ENCODE measurements at regions not wholly inside any gene's neighbourhood (a gene's known extent, or its start where the extent isn't known, plus 50 kb on each side); places are given as distances from the start of the nearest gene placed in this dataset.
"Not testable (repeated sequence)": the region's sequence is repeated elsewhere in the genome, so short reads cannot be mapped to it uniquely, and the experiment has no call there.

DNA sequence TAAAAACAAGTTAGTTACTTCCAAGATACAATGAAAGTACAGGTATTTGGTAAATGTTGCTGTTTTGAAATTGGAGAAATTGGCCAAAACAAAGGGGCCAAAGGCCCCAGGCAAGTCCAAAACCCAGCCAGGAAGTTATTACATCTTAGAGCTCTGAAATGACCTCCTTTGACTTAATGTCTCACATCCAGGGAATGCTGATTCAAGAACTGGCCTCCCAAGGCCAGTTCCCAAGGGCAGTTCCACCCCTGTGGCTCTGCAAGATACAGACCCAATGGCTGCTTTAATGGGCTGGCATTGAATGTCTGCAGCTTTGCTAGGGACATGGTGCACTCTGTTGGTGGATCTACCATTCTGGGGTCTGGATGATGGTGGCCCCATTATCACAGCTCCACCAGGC, 217.3 kb upstream of the FKBP1C start:
- Histone ChIP-seq H3K79me2 (ENCODE audit: control insufficient read depth, insufficient read depth, low read length) (no peaks in the 10 kb centered on the region), H3K56ac (ENCODE audit: low read length) (no peak overlapping the region), H2BK5ac (ENCODE audit: low read length) (no peak overlapping the region), H2BK120ac (ENCODE audit: low read depth, low read length) (no peak overlapping the region), H3K36me3 (ENCODE audit: control insufficient read depth, insufficient read depth, low read length) (no peaks in the 10 kb centered on the region), H3K4me2 (ENCODE audit: low read length) (no peak overlapping the region), H3K4ac (ENCODE audit: low read depth, low read length) (no peak overlapping the region), H3K27ac (ENCODE audit: low read depth, low read length) (no peak overlapping the region), H3K4me1 (ENCODE audit: control insufficient read depth, low read depth, low read length) (no peaks in the 10 kb centered on the region), H4K8ac (ENCODE audit: low read depth, low read length) (no peak overlapping the region), H2AK5ac (ENCODE audit: low read length) (no peak overlapping the region), H3K23ac (ENCODE audit: low read length) (no peak overlapping the region), H3K4me3 (ENCODE audit: low read length) (no peak overlapping the region), H3K27me3 (ENCODE audit: insufficient read depth, low read length, poor library complexity) (no peaks in the 10 kb centered on the region), H4K5ac (ENCODE audit: low read length) (no peak overlapping the region), H2BK15ac (replicated peaks; ENCODE audit: low read depth) (no peak overlapping the region), H3K18ac (ENCODE audit: low read length) (peak overlapping the region; percentile 4), H3K79me1 (ENCODE audit: low read length) (no peaks in the 10 kb centered on the region), H3K9ac (ENCODE audit: low read length) (no peak overlapping the region)
- no peak for DNase-seq

GRCh38 chr6:62998022-62998421, 213.2 kb upstream of the FKBP1C start:
- Histone ChIP-seq H3K4me2 (ENCODE audit: low read length) (no peak overlapping the region), H3K9ac (ENCODE audit: low read length) (no peak overlapping the region), H2BK5ac (ENCODE audit: low read length) (no peak overlapping the region), H2AK5ac (ENCODE audit: low read length) (no peak overlapping the region), H3K79me1 (ENCODE audit: low read length) (no peaks in the 10 kb centered on the region), H3K4ac (ENCODE audit: low read depth, low read length) (peak overlapping the region; percentile 55), H3K79me2 (ENCODE audit: control insufficient read depth, insufficient read depth, low read length) (no peaks in the 10 kb centered on the region), H3K4me3 (ENCODE audit: low read length) (no peak overlapping the region), H3K56ac (ENCODE audit: low read length) (no peak overlapping the region), H3K27me3 (ENCODE audit: insufficient read depth, low read length, poor library complexity) (no peaks in the 10 kb centered on the region), H4K5ac (ENCODE audit: low read length) (no peak overlapping the region), H3K27ac (ENCODE audit: low read depth, low read length) (no peak overlapping the region), H2BK120ac (ENCODE audit: low read depth, low read length) (peak overlapping the region; percentile 73), H4K8ac (ENCODE audit: low read depth, low read length) (peak overlapping the region; percentile 56), H3K4me1 (ENCODE audit: control insufficient read depth, low read depth, low read length) (no peaks in the 10 kb centered on the region), H3K36me3 (ENCODE audit: control insufficient read depth, insufficient read depth, low read length) (no peaks in the 10 kb centered on the region), H3K18ac (ENCODE audit: low read length) (peak overlapping the region; percentile 80), H3K23ac (ENCODE audit: low read length) (no peak overlapping the region), H2BK15ac (replicated peaks; ENCODE audit: low read depth) (no peak overlapping the region)
- no peak for DNase-seq
- WGBS (ENCODE audit: extremely low coverage, insufficient coverage, low lambda C conversion rate): no CpG with 5 or more reads among the region's 2 CpGs

DNA sequence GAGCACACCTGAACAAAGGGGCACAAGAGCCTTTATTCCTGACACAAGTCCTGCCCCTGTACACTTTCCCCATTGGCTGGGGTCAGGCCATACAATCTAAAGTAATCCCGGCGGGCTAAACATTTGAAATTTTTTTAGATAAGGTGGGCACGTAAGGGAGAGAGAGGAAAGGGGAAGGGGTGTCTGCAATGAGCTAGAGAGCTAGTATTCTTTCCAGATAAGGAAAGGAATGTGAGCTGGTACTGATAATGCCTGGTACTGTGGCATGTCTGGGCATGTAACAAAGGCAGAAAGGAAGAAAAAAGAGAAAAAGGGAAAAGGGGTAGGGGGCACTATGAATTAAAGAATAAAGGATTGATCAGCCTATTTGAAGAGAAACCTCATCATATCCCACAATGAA, 212.0 kb upstream of the FKBP1C start:
- not testable (repeated sequence) for H2BK5ac ChIP-seq (ENCODE audit: low read length); H3K23ac ChIP-seq (ENCODE audit: low read length); H4K8ac ChIP-seq (ENCODE audit: low read depth, low read length); H3K18ac ChIP-seq (ENCODE audit: low read length); H2AK5ac ChIP-seq (ENCODE audit: low read length); H3K4me2 ChIP-seq (ENCODE audit: low read length); H3K27ac ChIP-seq (ENCODE audit: low read depth, low read length); H3K79me2 ChIP-seq (ENCODE audit: control insufficient read depth, insufficient read depth, low read length); H3K36me3 ChIP-seq (ENCODE audit: control insufficient read depth, insufficient read depth, low read length); H4K5ac ChIP-seq (ENCODE audit: low read length); H3K9ac ChIP-seq (ENCODE audit: low read length); H3K4me1 ChIP-seq (ENCODE audit: control insufficient read depth, low read depth, low read length); H3K79me1 ChIP-seq (ENCODE audit: low read length); H3K4ac ChIP-seq (ENCODE audit: low read depth, low read length); H3K4me3 ChIP-seq (ENCODE audit: low read length); H3K27me3 ChIP-seq (ENCODE audit: insufficient read depth, low read length, poor library complexity); H2BK15ac ChIP-seq (replicated peaks; ENCODE audit: low read depth); H2BK120ac ChIP-seq (ENCODE audit: low read depth, low read length); H3K56ac ChIP-seq (ENCODE audit: low read length)
- no CpG with 5 or more reads among the region's 3 CpGs for WGBS (ENCODE audit: extremely low coverage, insufficient coverage, low lambda C conversion rate)
- peak; percentile 51 for DNase-seq

DNA sequence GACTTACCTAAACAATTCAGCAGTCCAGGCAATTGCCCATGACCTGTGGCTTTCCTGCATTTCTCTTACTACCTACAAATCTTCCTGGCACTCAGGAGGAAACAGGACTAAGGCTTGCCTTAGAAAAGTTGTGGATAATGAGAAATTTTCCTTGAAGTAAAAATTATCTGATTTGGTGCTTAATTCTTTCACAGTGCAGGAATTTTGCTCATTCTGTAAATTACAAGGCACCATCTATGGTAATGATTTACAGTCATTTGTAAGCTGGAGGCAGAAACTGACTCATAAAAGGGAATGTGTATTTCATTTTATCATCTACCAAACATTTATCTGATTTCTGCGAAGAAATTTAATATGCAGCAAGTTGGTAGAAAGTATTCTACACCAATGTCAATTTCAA, 211.5 kb upstream of the FKBP1C start:
- peak; percentile 18 for DNase-seq

GRCh38 chr6:63006018-63006417, 205.3 kb upstream of the FKBP1C start:
- not testable (repeated sequence) for H4K8ac ChIP-seq (ENCODE audit: low read depth, low read length); H3K4me3 ChIP-seq (ENCODE audit: low read length); H3K27me3 ChIP-seq (ENCODE audit: insufficient read depth, low read length, poor library complexity); H3K27ac ChIP-seq (ENCODE audit: low read depth, low read length); H3K56ac ChIP-seq (ENCODE audit: low read length); H3K9ac ChIP-seq (ENCODE audit: low read length); H3K4me2 ChIP-seq (ENCODE audit: low read length); H3K4me1 ChIP-seq (ENCODE audit: control insufficient read depth, low read depth, low read length); DNase-seq; H2BK15ac ChIP-seq (replicated peaks; ENCODE audit: low read depth); H2AK5ac ChIP-seq (ENCODE audit: low read length); H3K79me2 ChIP-seq (ENCODE audit: control insufficient read depth, insufficient read depth, low read length); H3K23ac ChIP-seq (ENCODE audit: low read length); H3K79me1 ChIP-seq (ENCODE audit: low read length); H4K5ac ChIP-seq (ENCODE audit: low read length); H2BK5ac ChIP-seq (ENCODE audit: low read length); H3K36me3 ChIP-seq (ENCODE audit: control insufficient read depth, insufficient read depth, low read length)
- Histone ChIP-seq H2BK120ac (ENCODE audit: low read depth, low read length) (peak overlapping the region; percentile 49), H3K4ac (ENCODE audit: low read depth, low read length) (peak overlapping the region; percentile 24), H3K18ac (ENCODE audit: low read length) (peak overlapping the region; percentile 61)
- WGBS (ENCODE audit: extremely low coverage, insufficient coverage, low lambda C conversion rate): no CpG with 5 or more reads among the region's 7 CpGs

More for the DNA sequence above, 211.5 kb upstream of the FKBP1C start:
- H2BK5ac ChIP-seq (ENCODE audit: low read length): peak overlapping the region; percentile 22
- H3K79me1 ChIP-seq (ENCODE audit: low read length): no peaks in the 10 kb centered on the region
- no peaks in the 10 kb centered on the region for H3K27me3 ChIP-seq (ENCODE audit: insufficient read depth, low read length, poor library complexity)
- H3K4ac ChIP-seq (ENCODE audit: low read depth, low read length): no peak overlapping the region
- no peak overlapping the region for H3K9ac ChIP-seq (ENCODE audit: low read length)
- H3K18ac ChIP-seq (ENCODE audit: low read length): peak overlapping the region; percentile 87
- no peaks in the 10 kb centered on the region for H3K36me3 ChIP-seq (ENCODE audit: control insufficient read depth, insufficient read depth, low read length)
- H4K8ac ChIP-seq (ENCODE audit: low read depth, low read length): no peak overlapping the region
- H3K56ac ChIP-seq (ENCODE audit: low read length): peak overlapping the region; percentile 1
- no peak overlapping the region for H3K23ac ChIP-seq (ENCODE audit: low read length)
- no CpG with 5 or more reads among the region's 1 CpG for WGBS (ENCODE audit: extremely low coverage, insufficient coverage, low lambda C conversion rate)
- H2BK120ac ChIP-seq (ENCODE audit: low read depth, low read length): no peak overlapping the region
- H2AK5ac ChIP-seq (ENCODE audit: low read length): no peak overlapping the region
- H3K4me1 ChIP-seq (ENCODE audit: control insufficient read depth, low read depth, low read length): no peaks in the 10 kb centered on the region
- no peak overlapping the region for H4K5ac ChIP-seq (ENCODE audit: low read length)
- H3K27ac ChIP-seq (ENCODE audit: low read depth, low read length): peak overlapping the region; percentile 39
- no peak overlapping the region for H3K4me2 ChIP-seq (ENCODE audit: low read length)
- no peak overlapping the region for H2BK15ac ChIP-seq (replicated peaks; ENCODE audit: low read depth)
- H3K79me2 ChIP-seq (ENCODE audit: control insufficient read depth, insufficient read depth, low read length): no peaks in the 10 kb centered on the region
- no peak overlapping the region for H3K4me3 ChIP-seq (ENCODE audit: low read length)

- Histone ChIP-seq H3K4ac (ENCODE audit: low read depth, low read length) (peak overlapping the region; percentile 96), H2BK120ac (ENCODE audit: low read depth, low read length) (peak overlapping the region; percentile 73), H2BK5ac (ENCODE audit: low read length) (peak overlapping the region; percentile 83), H3K27ac (ENCODE audit: low read depth, low read length) (peak overlapping the region; percentile 96), H3K18ac (ENCODE audit: low read length) (peak overlapping the region; percentile 100), H3K56ac (ENCODE audit: low read length) (peak overlapping the region; percentile 80)
- not testable (repeated sequence) for H4K5ac ChIP-seq (ENCODE audit: low read length); H3K79me2 ChIP-seq (ENCODE audit: control insufficient read depth, insufficient read depth, low read length); H3K23ac ChIP-seq (ENCODE audit: low read length); H4K8ac ChIP-seq (ENCODE audit: low read depth, low read length); H3K79me1 ChIP-seq (ENCODE audit: low read length); H2BK15ac ChIP-seq (replicated peaks; ENCODE audit: low read depth); H3K4me1 ChIP-seq (ENCODE audit: control insufficient read depth, low read depth, low read length); H3K4me2 ChIP-seq (ENCODE audit: low read length); H3K4me3 ChIP-seq (ENCODE audit: low read length); H2AK5ac ChIP-seq (ENCODE audit: low read length); H3K27me3 ChIP-seq (ENCODE audit: insufficient read depth, low read length, poor library complexity); H3K36me3 ChIP-seq (ENCODE audit: control insufficient read depth, insufficient read depth, low read length); H3K9ac ChIP-seq (ENCODE audit: low read length)
- no CpG with 5 or more reads among the region's 3 CpGs for WGBS (ENCODE audit: extremely low coverage, insufficient coverage, low lambda C conversion rate)
- peak; percentile 68 for DNase-seq
Measured at GRCh38 chr6:63010962-63011361, 200.3 kb upstream of the FKBP1C start.

Measured in mesendoderm (in vitro differentiated cells).